Osteocyte (in vitro differentiated cells): ENCODE measurements at regions not wholly inside any gene's neighbourhood (a gene's known extent, or its start where the extent isn't known, plus 50 kb on each side); places are given as distances from the start of the nearest gene placed in this dataset.

Source experiments
- DNase-seq: peaks from one replicate; pipeline ENCODE4 v3.0.0; 2021; ENCODE audit warnings: mixed read lengths; ENCODE audit not compliant: unreplicated experiment; ENCODE audit errors: extremely low spot score
- H3K27ac Mint-ChIP-seq: one replicate; pipeline ENCODE4 v1.8.0; 2021; ENCODE audit warnings: mild to moderate bottlenecking, mixed read lengths; ENCODE audit not compliant: unreplicated experiment
- H3K27me3 Mint-ChIP-seq: one replicate; pipeline ENCODE4 v1.8.0; 2021; ENCODE audit warnings: mixed read lengths; ENCODE audit not compliant: unreplicated experiment
- H3K36me3 Mint-ChIP-seq: one replicate; pipeline ENCODE4 v1.8.0; 2021; ENCODE audit warnings: mixed read lengths; ENCODE audit not compliant: unreplicated experiment
- H3K4me1 Mint-ChIP-seq: one replicate; pipeline ENCODE4 v1.8.0; 2021; ENCODE audit warnings: mixed read lengths; ENCODE audit not compliant: unreplicated experiment
- H3K4me3 Mint-ChIP-seq: one replicate; pipeline ENCODE4 v1.8.0; 2021; ENCODE audit warnings: mild to moderate bottlenecking, moderate library complexity, mixed read lengths; ENCODE audit not compliant: unreplicated experiment
- H3K9me3 Mint-ChIP-seq: one replicate; pipeline ENCODE4 v1.8.0; 2021; ENCODE audit warnings: mixed read lengths; ENCODE audit not compliant: unreplicated experiment
- TF ChIP-seq, protein P1 (sequence below): fragments of 200-600 bp; sonication (generic); IDR thresholded peaks from 2 replicates; pipeline ENCODE4 v1.5.0; 2021; ENCODE audit warnings: antibody characterized with exemption, mild to moderate bottlenecking, moderate library complexity

DNA sequence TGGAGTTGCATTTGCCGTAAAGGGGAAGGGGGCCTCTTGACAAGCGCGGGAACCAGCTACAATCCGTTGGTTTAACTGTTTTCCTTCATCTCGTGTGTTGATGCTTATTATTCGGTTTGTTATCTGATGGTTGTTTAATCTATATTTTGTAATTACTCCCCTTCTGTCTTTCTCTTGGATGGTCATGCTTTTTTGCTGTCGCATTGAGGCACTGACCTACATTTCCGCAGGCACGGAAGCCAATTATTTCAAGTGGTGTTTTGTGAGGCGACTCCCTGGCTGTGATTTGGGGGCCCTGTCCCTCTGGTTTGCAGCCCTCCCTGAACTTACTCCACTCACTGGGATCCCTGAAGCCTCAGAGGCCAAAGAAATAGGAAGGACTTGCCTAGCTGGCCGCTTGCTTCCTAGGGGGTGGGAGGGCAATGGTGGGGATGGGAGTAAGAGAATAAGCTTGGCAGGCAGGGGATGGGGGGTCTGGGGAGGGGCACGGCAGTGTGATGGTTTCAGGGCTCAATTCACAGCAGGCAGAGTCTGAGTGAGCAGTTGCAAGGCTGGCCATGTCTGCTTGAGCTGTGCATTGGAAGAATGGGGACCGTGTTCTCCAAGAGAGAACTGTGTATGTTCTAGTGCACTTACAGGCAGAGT, 165.8 kb upstream of the B3GAT1 start:
- TF ChIP-seq, protein P1, sequence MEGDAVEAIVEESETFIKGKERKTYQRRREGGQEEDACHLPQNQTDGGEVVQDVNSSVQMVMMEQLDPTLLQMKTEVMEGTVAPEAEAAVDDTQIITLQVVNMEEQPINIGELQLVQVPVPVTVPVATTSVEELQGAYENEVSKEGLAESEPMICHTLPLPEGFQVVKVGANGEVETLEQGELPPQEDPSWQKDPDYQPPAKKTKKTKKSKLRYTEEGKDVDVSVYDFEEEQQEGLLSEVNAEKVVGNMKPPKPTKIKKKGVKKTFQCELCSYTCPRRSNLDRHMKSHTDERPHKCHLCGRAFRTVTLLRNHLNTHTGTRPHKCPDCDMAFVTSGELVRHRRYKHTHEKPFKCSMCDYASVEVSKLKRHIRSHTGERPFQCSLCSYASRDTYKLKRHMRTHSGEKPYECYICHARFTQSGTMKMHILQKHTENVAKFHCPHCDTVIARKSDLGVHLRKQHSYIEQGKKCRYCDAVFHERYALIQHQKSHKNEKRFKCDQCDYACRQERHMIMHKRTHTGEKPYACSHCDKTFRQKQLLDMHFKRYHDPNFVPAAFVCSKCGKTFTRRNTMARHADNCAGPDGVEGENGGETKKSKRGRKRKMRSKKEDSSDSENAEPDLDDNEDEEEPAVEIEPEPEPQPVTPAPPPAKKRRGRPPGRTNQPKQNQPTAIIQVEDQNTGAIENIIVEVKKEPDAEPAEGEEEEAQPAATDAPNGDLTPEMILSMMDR, result no peak
- Mint-ChIP-seq H3K4me3 (no peak overlapping the region), H3K9me3 (no peaks in the 10 kb centered on the region), H3K27ac (no peak overlapping the region), H3K27me3 (peaks cover 2% of the 10 kb centered on the region), H3K36me3 (no peaks in the 10 kb centered on the region), H3K4me1 (no peaks in the 10 kb centered on the region)
- no peak for DNase-seq

DNA sequence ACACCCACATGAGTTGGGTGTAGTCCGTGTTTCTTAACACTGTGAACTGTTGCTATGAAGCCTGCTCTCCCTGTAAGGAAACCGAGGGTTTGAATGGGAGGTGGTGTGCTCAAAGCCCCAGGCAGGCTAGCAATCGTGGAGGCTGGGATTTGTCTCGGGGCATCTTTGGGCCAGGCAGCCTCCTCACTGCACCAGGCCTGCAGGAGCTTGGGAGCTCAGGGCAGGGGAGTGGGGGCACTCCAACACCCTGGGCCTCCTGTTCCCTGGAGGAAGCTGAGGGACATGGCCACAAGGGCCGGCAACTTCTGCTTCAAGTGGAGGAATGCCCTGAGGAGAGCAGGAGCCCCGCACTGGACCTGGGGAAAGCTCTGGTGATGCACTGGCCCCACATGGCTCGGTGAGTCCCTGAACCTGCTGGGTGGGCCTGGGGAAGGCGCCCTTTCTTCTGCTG, 164.7 kb upstream of the B3GAT1 start:
- H3K36me3 Mint-ChIP-seq, result no peaks in the 10 kb centered on the region
- no peak overlapping the region for H3K27ac Mint-ChIP-seq
- no peaks in the 10 kb centered on the region for H3K4me1 Mint-ChIP-seq
- TF ChIP-seq, protein P1, result no peak
- H3K9me3 Mint-ChIP-seq, result no peaks in the 10 kb centered on the region
- no peak overlapping the region for H3K4me3 Mint-ChIP-seq
- DNase-seq, result peak; percentile 73
- peaks cover 2% of the 10 kb centered on the region for H3K27me3 Mint-ChIP-seq

DNA sequence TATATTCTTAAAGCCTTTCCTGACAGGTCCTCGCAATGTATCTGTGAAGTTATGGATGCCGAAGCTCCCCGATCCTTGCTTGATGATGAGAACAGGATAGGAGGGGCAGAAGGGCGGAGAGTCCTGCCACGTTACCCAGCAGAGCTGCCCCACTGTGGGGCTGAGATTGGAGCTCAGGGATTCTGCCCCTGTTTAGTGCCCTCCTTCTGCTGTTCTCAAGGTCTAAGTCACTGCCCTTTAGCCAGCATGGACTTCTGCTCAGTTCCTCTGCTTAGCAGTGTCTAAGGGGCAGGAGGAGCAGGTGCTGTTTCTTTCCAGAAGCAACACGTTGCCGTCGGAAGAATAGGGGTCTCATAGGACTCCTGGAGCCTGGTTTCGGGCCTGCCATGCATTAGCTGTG, 164.2 kb upstream of the B3GAT1 start:
- H3K4me3 Mint-ChIP-seq, result no peak overlapping the region
- H3K4me1 Mint-ChIP-seq, result no peaks in the 10 kb centered on the region
- DNase-seq, result peak; percentile 56
- no peaks in the 10 kb centered on the region for H3K9me3 Mint-ChIP-seq
- H3K27me3 Mint-ChIP-seq, result peaks cover 2% of the 10 kb centered on the region
- H3K27ac Mint-ChIP-seq, result no peak overlapping the region
- TF ChIP-seq, protein P1, result no peak
- H3K36me3 Mint-ChIP-seq, result no peaks in the 10 kb centered on the region

DNA sequence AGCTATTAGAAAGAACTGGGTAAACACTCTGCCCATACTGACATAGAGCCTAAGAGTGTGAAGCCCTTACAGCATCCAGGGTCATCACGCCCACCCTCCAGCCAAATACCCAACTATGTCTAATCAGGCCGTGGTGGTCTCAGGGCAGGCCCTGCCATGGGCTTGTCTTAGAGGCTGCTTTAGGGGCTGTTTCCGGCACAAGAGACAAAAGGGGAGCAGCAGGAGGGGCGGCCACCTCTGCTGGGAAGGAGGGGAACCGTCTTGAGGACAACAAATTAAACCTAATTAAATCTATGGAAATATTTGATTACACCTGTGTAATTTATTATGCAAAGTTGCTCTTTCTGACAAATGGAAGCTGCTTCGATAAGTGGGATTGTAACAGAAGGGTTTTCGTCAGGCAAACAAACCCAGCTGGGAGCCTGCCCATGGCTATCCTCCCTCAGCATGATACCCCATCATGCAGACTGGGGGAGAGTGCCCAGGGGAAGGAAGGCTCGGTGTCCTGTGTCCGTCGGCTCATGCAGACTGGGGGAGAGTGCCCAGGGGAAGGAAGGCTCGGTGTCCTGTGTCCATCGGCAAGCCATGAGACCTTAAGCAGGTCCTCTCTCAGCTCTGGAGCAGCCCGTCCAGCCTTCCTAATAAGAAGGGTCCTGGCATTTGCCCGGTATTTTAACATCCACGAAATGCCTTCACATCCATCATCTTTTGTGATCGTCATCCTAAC, 163.6 kb upstream of the B3GAT1 start:
- H3K4me3 Mint-ChIP-seq, result no peak overlapping the region
- H3K27me3 Mint-ChIP-seq, result peaks cover 2% of the 10 kb centered on the region
- H3K36me3 Mint-ChIP-seq, result no peaks in the 10 kb centered on the region
- no peaks in the 10 kb centered on the region for H3K9me3 Mint-ChIP-seq
- no peaks in the 10 kb centered on the region for H3K4me1 Mint-ChIP-seq
- no peak overlapping the region for H3K27ac Mint-ChIP-seq
- TF ChIP-seq, protein P1, result no peak
- DNase-seq, result peak; percentile 66

DNA sequence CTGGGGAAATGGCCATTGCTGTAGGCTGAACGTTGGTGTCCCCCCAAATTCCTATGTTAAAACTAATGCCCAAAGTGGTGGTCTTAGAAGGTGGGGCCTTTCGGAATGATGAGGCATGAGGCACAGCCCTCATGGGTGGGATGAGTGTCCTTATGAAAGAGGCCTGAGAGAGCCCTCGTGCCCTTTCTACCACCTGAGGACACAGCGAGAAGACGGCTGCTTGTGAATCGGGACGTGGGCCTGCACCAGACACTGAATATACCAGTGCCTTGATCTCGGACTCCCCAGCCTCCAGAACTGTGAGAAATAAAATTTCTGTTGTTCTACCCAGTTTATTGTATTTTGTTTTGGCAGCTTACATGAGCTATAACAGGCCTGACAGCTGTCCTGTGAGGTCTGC, 162.9 kb upstream of the B3GAT1 start:
- H3K4me1 Mint-ChIP-seq, result no peaks in the 10 kb centered on the region
- peaks cover 5% of the 10 kb centered on the region for H3K27me3 Mint-ChIP-seq
- H3K36me3 Mint-ChIP-seq, result no peaks in the 10 kb centered on the region
- H3K4me3 Mint-ChIP-seq, result no peak overlapping the region
- no peak for DNase-seq
- no peaks in the 10 kb centered on the region for H3K9me3 Mint-ChIP-seq
- TF ChIP-seq, protein P1, result no peak
- no peak overlapping the region for H3K27ac Mint-ChIP-seq
